ENCODE measurements at regions not wholly inside any gene's neighbourhood (a gene's known extent, or its start where the extent isn't known, plus 50 kb on each side); places are given as distances from the start of the nearest gene placed in this dataset.

- intact Hi-C loops (cut with DNase I; ENCODE audit: low total_unique reads): no loop called here
- TF ChIP-seq CTCF (IDR thresholded peaks at IDR 0.05) (no peak), POLR2A (IDR thresholded peaks at IDR 0.05) (no peak)
- DNase-seq (ENCODE audit: low spot score in 2 of 2): no peak
- H3K4me3 ChIP-seq (ENCODE audit: low read depth, poor library complexity, severe bottlenecking): no peak overlapping the region
Observed at GRCh38 chr3:75967071-75967470, 181.7 kb upstream of the ZNF717 start.

GRCh38 chr3:75978686-75979085 lies 193.3 kb upstream of the ZNF717 start:
- no peak for DNase-seq (ENCODE audit: low spot score in 2 of 2)
- 79% methylated on average over 4 of the region's 4 CpGs for WGBS, 2 donors
- intact Hi-C loops (cut with DNase I; ENCODE audit: low total_unique reads): no loop called here
- no peak for TF ChIP-seq POLR2A (IDR thresholded peaks at IDR 0.05)
- TF ChIP-seq CTCF (IDR thresholded peaks at IDR 0.05): no peak
- no peak overlapping the region for H3K4me3 ChIP-seq (ENCODE audit: low read depth, poor library complexity, severe bottlenecking)

- intact Hi-C loops (cut with DNase I; ENCODE audit: low total_unique reads): no loop called here
- TF ChIP-seq POLR2A (IDR thresholded peaks at IDR 0.05) (no peak), CTCF (IDR thresholded peaks at IDR 0.05) (no peak)
- no peak for DNase-seq (ENCODE audit: low spot score in 2 of 2)
- H3K4me3 ChIP-seq (ENCODE audit: low read depth, poor library complexity, severe bottlenecking): no peak overlapping the region
- 67 to 79% methylated on average over 1 of the region's 1 CpG for WGBS, 2 donors
Observed at GRCh38 chr3:75981401-75981800, 196.1 kb upstream of the ZNF717 start.

- WGBS, 2 donors: 95% methylated on average over 3 of the region's 3 CpGs
Observed at GRCh38 chr3:75982151-75982550, 196.8 kb upstream of the ZNF717 start.

GRCh38 chr3:75983111-75983510 lies 197.8 kb upstream of the ZNF717 start:
- DNase-seq (ENCODE audit: low spot score in 2 of 2): no peak
- H3K4me3 ChIP-seq (ENCODE audit: low read depth, poor library complexity, severe bottlenecking): no peak overlapping the region
- intact Hi-C loops (cut with DNase I; ENCODE audit: low total_unique reads): no loop called here
- TF ChIP-seq POLR2A (IDR thresholded peaks at IDR 0.05): no peak
- TF ChIP-seq CTCF (IDR thresholded peaks at IDR 0.05): no peak
- 39 to 42% methylated on average over 2 of the region's 2 CpGs for WGBS, 2 donors

More at GRCh38 chr3:75982151-75982550, 196.8 kb upstream of the ZNF717 start:
- no peak for DNase-seq (ENCODE audit: low spot score in 2 of 2)
- intact Hi-C loops (cut with DNase I; ENCODE audit: low total_unique reads): no loop called here
- H3K4me3 ChIP-seq (ENCODE audit: low read depth, poor library complexity, severe bottlenecking): no peak overlapping the region
- TF ChIP-seq CTCF (IDR thresholded peaks at IDR 0.05): no peak
- no peak for TF ChIP-seq POLR2A (IDR thresholded peaks at IDR 0.05)

GRCh38 chr3:75983609-75984290 lies 198.4 kb upstream of the ZNF717 start:
- TF ChIP-seq CTCF (IDR thresholded peaks at IDR 0.05): no peak
- 44 to 59% methylated on average over 3 of the region's 3 CpGs for WGBS, 2 donors
- intact Hi-C loops (cut with DNase I; ENCODE audit: low total_unique reads): no loop called here
- no peak for DNase-seq (ENCODE audit: low spot score in 2 of 2)
- no peak overlapping the region for H3K4me3 ChIP-seq (ENCODE audit: low read depth, poor library complexity, severe bottlenecking)

Data from lower leg skin (tissue), 4 donors.